WTC11 (cell line): ENCODE measurements at regions not wholly inside any gene's neighbourhood (a gene's known extent, or its start where the extent isn't known, plus 50 kb on each side); places are given as distances from the start of the nearest gene placed in this dataset.

Experiments used
- ATAC-seq: fragments of 200-7000 bp; cut with Tn5 transposase; 2 replicates; pipeline ENCODE4 v1.10.0; 2021; ENCODE audit warnings: mild to moderate bottlenecking, moderate library complexity
- CTCF ChIA-PET: fragments of 300-600 bp; sonication (Branson Sonifier 250); formaldehyde crosslinking; loops from one replicate; lab custom pipeline; 2021; ENCODE audit warnings: antibody characterized with exemption; lab: Charles Lee
- POLR2A ChIA-PET: fragments of 350-600 bp; sonication (Branson Sonifier 250); formaldehyde crosslinking; loops from one replicate; lab custom pipeline; 2021; ENCODE audit warnings: antibody characterized with exemption; lab: Charles Lee
- DNase-seq: peaks from one replicate; pipeline ENCODE4 v3.0.0; 2021; ENCODE audit warnings: low spot score
- H3K27ac Mint-ChIP-seq: 2 replicates; pipeline ENCODE4 v1.8.0; 2021; ENCODE audit warnings: mixed read lengths
- H3K27me3 Mint-ChIP-seq: 2 replicates; pipeline ENCODE4 v1.8.0; 2021; ENCODE audit warnings: low read depth, mild to moderate bottlenecking, moderate library complexity, mixed read lengths
- H3K36me3 Mint-ChIP-seq: 2 replicates; pipeline ENCODE4 v1.8.0; 2021; ENCODE audit warnings: mixed read lengths
- H3K4me1 Mint-ChIP-seq: 2 replicates; pipeline ENCODE4 v1.8.0; 2022; ENCODE audit warnings: mixed read lengths
- H3K4me3 Mint-ChIP-seq: 2 replicates; pipeline ENCODE4 v1.8.0; 2021; ENCODE audit warnings: mild to moderate bottlenecking, moderate library complexity, mixed read lengths
- H3K9me3 Mint-ChIP-seq: 2 replicates; pipeline ENCODE4 v1.8.0; 2021; ENCODE audit warnings: mixed read lengths
- HMGA2 ChIP-seq: fragments of 250-450 bp; sonication (Bioruptor Pico); IDR thresholded peaks from 2 replicates; pipeline ENCODE4 v1.4.0; 2021; ENCODE audit warnings: mild to moderate bottlenecking, moderate library complexity
- KAT7 ChIP-seq: sonication (generic); formaldehyde crosslinking; IDR thresholded peaks from 2 replicates; pipeline ENCODE4 v1.8.1; 2023; ENCODE audit warnings: missing genetic modification reagents, mild to moderate bottlenecking, borderline replicate concordance
- PRRX2 ChIP-seq: fragments of 250-450 bp; sonication (Bioruptor Pico); IDR thresholded peaks from 2 replicates; pipeline ENCODE4 v1.8.0; 2021; ENCODE audit warnings: mild to moderate bottlenecking
- ZNF138 ChIP-seq: sonication (generic); formaldehyde crosslinking; conservative IDR thresholded peaks from 2 replicates; pipeline ENCODE4 v1.8.1; 2022; ENCODE audit warnings: mild to moderate bottlenecking, moderate library complexity, missing genetic modification reagents
- TF ChIP-seq, protein P1 (sequence below): fragments of 250-450 bp; sonication (Bioruptor Pico); IDR thresholded peaks from 2 replicates; pipeline ENCODE4 v1.8.0; 2021; ENCODE audit warnings: mild to moderate bottlenecking
- TF ChIP-seq, protein P2 (sequence below): sonication (generic); formaldehyde crosslinking; IDR thresholded peaks from 2 replicates; pipeline ENCODE4 v1.8.1; 2023; ENCODE audit warnings: mild to moderate bottlenecking, missing genetic modification reagents, moderate library complexity
- TF ChIP-seq, protein P3 (sequence below): fragments of 250-450 bp; sonication (Bioruptor Pico); IDR thresholded peaks from 2 replicates; pipeline ENCODE4 v2.1.2; 2022; ENCODE audit warnings: mild to moderate bottlenecking, moderate library complexity
- TF ChIP-seq, protein P4 (sequence below): sonication (generic); formaldehyde crosslinking; IDR thresholded peaks from 2 replicates; pipeline ENCODE4 v1.8.1; 2023; ENCODE audit warnings: mild to moderate bottlenecking, missing genetic modification reagents, borderline replicate concordance
- TF ChIP-seq, protein P5 (sequence below): sonication (generic); formaldehyde crosslinking; conservative IDR thresholded peaks from 2 replicates; pipeline ENCODE4 v1.8.1; 2023; ENCODE audit warnings: mild to moderate bottlenecking, low read depth, missing genetic modification reagents, moderate library complexity
- TF ChIP-seq, protein P6 (sequence below): sonication (generic); formaldehyde crosslinking; IDR thresholded peaks from 2 replicates; pipeline ENCODE4 v1.8.0; 2022; ENCODE audit warnings: missing genetic modification reagents

DNA sequence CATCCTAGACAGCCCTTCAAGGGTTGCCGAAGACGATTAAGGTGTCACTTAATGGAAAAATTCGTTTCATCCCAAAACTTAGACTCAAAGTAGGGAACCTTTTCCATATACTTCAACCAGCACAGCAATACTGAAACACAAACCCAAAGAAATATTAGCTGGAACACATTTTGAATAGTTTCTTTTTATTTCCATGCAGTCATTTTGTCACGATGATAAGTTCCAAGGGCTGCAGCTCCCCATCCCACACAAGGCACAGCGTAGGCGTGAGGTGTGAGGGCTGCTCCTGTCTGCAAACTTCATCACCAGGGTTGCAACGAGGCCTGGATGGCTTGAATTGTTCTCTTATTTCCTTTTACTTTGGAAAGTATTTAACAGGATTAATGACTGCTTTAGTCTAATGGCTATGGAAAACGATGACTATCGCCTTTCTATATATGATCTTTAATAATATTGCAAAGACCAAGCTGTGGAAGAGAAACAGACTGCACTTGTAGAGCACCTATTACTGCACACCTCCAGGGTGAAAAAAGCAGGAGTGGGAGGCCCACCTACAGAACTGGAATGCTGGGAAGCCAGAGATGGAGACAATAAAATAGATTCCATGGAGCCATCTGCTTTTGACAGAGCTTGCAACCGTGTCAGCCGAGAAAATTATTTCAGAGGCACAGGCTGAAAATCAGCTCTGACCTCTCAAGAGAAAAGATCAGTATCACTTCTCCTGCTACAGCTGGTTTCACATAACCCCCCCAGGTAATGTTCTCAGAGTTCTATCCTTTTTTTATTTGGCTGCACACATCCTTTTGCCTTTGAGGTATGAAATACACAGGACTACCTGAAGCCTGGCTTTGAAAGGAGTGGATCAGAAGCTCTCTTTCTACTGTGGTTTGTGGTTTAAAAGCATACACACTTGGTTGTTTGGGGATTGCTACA lies 274.5 kb upstream of the NBEA start (continued):
- TF ChIP-seq, protein P1, sequence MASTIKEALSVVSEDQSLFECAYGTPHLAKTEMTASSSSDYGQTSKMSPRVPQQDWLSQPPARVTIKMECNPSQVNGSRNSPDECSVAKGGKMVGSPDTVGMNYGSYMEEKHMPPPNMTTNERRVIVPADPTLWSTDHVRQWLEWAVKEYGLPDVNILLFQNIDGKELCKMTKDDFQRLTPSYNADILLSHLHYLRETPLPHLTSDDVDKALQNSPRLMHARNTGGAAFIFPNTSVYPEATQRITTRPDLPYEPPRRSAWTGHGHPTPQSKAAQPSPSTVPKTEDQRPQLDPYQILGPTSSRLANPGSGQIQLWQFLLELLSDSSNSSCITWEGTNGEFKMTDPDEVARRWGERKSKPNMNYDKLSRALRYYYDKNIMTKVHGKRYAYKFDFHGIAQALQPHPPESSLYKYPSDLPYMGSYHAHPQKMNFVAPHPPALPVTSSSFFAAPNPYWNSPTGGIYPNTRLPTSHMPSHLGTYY (CRISPR knock-in tag), result no peak

DNA sequence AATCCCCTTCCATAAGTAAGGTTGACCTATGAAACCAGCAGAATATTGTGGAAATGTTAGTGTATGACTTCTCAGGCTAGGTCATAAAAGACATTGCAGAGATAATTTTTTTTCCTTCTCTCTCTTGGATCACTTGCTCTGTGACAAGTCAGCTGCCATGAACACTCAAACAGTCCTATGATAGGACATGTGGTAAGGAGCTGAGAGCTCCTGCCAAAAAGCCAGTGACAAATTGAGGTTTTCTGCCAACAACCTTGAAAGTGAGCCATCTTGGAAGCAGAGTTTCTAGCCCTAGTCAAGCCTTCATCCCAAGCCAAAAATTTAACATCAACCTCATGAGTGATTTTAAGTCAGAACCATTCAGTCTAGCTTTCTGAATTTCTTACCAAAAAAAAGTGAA lies 270.9 kb upstream of the NBEA start:
- no peaks in the 10 kb centered on the region for H3K27me3 Mint-ChIP-seq
- no peak overlapping the region for H3K27ac Mint-ChIP-seq
- CTCF ChIA-PET, result no interaction called here
- DNase-seq (no peak), ATAC-seq (no peak)
- peaks cover 11% of the 10 kb centered on the region for H3K4me1 Mint-ChIP-seq
- no peaks in the 10 kb centered on the region for H3K36me3 Mint-ChIP-seq
- TF ChIP-seq, protein P2, sequence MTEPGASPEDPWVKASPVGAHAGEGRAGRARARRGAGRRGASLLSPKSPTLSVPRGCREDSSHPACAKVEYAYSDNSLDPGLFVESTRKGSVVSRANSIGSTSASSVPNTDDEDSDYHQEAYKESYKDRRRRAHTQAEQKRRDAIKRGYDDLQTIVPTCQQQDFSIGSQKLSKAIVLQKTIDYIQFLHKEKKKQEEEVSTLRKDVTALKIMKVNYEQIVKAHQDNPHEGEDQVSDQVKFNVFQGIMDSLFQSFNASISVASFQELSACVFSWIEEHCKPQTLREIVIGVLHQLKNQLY, result no peak
- TF ChIP-seq ZNF138 (CRISPR knock-in tag) (no peak), HMGA2 (CRISPR knock-in tag) (no peak), PRRX2 (CRISPR knock-in tag) (no peak), KAT7 (CRISPR knock-in tag) (no peak)
- TF ChIP-seq, protein P3, sequence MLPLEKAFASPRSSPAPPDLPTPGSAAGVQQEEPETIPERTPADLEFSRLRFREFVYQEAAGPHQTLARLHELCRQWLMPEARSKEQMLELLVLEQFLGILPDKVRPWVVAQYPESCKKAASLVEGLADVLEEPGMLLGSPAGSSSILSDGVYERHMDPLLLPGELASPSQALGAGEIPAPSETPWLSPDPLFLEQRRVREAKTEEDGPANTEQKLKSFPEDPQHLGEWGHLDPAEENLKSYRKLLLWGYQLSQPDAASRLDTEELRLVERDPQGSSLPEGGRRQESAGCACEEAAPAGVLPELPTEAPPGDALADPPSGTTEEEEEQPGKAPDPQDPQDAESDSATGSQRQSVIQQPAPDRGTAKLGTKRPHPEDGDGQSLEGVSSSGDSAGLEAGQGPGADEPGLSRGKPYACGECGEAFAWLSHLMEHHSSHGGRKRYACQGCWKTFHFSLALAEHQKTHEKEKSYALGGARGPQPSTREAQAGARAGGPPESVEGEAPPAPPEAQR (CRISPR knock-in tag), result no peak
- TF ChIP-seq, protein P4, sequence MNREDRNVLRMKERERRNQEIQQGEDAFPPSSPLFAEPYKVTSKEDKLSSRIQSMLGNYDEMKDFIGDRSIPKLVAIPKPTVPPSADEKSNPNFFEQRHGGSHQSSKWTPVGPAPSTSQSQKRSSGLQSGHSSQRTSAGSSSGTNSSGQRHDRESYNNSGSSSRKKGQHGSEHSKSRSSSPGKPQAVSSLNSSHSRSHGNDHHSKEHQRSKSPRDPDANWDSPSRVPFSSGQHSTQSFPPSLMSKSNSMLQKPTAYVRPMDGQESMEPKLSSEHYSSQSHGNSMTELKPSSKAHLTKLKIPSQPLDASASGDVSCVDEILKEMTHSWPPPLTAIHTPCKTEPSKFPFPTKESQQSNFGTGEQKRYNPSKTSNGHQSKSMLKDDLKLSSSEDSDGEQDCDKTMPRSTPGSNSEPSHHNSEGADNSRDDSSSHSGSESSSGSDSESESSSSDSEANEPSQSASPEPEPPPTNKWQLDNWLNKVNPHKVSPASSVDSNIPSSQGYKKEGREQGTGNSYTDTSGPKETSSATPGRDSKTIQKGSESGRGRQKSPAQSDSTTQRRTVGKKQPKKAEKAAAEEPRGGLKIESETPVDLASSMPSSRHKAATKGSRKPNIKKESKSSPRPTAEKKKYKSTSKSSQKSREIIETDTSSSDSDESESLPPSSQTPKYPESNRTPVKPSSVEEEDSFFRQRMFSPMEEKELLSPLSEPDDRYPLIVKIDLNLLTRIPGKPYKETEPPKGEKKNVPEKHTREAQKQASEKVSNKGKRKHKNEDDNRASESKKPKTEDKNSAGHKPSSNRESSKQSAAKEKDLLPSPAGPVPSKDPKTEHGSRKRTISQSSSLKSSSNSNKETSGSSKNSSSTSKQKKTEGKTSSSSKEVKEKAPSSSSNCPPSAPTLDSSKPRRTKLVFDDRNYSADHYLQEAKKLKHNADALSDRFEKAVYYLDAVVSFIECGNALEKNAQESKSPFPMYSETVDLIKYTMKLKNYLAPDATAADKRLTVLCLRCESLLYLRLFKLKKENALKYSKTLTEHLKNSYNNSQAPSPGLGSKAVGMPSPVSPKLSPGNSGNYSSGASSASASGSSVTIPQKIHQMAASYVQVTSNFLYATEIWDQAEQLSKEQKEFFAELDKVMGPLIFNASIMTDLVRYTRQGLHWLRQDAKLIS (CRISPR knock-in tag), result no peak
- TF ChIP-seq, protein P5, sequence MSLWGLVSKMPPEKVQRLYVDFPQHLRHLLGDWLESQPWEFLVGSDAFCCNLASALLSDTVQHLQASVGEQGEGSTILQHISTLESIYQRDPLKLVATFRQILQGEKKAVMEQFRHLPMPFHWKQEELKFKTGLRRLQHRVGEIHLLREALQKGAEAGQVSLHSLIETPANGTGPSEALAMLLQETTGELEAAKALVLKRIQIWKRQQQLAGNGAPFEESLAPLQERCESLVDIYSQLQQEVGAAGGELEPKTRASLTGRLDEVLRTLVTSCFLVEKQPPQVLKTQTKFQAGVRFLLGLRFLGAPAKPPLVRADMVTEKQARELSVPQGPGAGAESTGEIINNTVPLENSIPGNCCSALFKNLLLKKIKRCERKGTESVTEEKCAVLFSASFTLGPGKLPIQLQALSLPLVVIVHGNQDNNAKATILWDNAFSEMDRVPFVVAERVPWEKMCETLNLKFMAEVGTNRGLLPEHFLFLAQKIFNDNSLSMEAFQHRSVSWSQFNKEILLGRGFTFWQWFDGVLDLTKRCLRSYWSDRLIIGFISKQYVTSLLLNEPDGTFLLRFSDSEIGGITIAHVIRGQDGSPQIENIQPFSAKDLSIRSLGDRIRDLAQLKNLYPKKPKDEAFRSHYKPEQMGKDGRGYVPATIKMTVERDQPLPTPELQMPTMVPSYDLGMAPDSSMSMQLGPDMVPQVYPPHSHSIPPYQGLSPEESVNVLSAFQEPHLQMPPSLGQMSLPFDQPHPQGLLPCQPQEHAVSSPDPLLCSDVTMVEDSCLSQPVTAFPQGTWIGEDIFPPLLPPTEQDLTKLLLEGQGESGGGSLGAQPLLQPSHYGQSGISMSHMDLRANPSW (CRISPR knock-in tag), result no peak
- TF ChIP-seq, protein P6, sequence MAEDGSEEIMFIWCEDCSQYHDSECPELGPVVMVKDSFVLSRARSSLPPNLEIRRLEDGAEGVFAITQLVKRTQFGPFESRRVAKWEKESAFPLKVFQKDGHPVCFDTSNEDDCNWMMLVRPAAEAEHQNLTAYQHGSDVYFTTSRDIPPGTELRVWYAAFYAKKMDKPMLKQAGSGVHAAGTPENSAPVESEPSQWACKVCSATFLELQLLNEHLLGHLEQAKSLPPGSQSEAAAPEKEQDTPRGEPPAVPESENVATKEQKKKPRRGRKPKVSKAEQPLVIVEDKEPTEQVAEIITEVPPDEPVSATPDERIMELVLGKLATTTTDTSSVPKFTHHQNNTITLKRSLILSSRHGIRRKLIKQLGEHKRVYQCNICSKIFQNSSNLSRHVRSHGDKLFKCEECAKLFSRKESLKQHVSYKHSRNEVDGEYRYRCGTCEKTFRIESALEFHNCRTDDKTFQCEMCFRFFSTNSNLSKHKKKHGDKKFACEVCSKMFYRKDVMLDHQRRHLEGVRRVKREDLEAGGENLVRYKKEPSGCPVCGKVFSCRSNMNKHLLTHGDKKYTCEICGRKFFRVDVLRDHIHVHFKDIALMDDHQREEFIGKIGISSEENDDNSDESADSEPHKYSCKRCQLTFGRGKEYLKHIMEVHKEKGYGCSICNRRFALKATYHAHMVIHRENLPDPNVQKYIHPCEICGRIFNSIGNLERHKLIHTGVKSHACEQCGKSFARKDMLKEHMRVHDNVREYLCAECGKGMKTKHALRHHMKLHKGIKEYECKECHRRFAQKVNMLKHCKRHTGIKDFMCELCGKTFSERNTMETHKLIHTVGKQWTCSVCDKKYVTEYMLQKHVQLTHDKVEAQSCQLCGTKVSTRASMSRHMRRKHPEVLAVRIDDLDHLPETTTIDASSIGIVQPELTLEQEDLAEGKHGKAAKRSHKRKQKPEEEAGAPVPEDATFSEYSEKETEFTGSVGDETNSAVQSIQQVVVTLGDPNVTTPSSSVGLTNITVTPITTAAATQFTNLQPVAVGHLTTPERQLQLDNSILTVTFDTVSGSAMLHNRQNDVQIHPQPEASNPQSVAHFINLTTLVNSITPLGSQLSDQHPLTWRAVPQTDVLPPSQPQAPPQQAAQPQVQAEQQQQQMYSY (CRISPR knock-in tag), result no peak
- TF ChIP-seq, protein P1 (CRISPR knock-in tag), result no peak
- POLR2A ChIA-PET, result no interaction called here
- peaks cover 7% of the 10 kb centered on the region; the same call in 1 of the 2 replicates for H3K9me3 Mint-ChIP-seq
- H3K4me3 Mint-ChIP-seq, result no peak overlapping the region
